Endothelial cell of umbilical vein (primary cell): ENCODE measurements at regions not wholly inside any gene's neighbourhood (a gene's known extent, or its start where the extent isn't known, plus 50 kb on each side); places are given as distances from the start of the nearest gene placed in this dataset.

Experiments used
- CTCF ChIP-seq, 2 donors: IDR thresholded peaks; 1 replicate in 1 of 2; 2 replicates in 1 of 2; pipeline ENCODE4 v1.5.1; 2011; ENCODE audit warnings: low read length in 2 of 2, mild to moderate bottlenecking in 2 of 2, moderate library complexity in 2 of 2, control low read depth in 1 of 2, inconsistent platforms in 1 of 2, low read depth in 1 of 2; ENCODE audit not compliant: insufficient read depth in 1 of 2; ENCODE audit errors: extremely low read depth in 1 of 2
- POLR2A ChIP-seq: IDR thresholded peaks from 2 replicates; pipeline ENCODE4 v1.6.1; 2012; ENCODE audit warnings: low read depth, mild to moderate bottlenecking, control low read depth, low read length

GRCh38 chr6:20306491-20306890 lies 94.2 kb upstream of the MBOAT1 start:
- no peak for TF ChIP-seq CTCF (IDR thresholded peaks at IDR 0.05; ENCODE audit: extremely low read depth in 1 of 2, insufficient read depth in 1 of 2, low read depth in 1 of 2, low read length in 2 of 2)
- no peak for TF ChIP-seq POLR2A
